ENCODE measurements at regions not wholly inside any gene's neighbourhood (a gene's known extent, or its start where the extent isn't known, plus 50 kb on each side); places are given as distances from the start of the nearest gene placed in this dataset.
"Not testable (repeated sequence)": the region's sequence is repeated elsewhere in the genome, so short reads cannot be mapped to it uniquely, and the experiment has no call there.

DNA sequence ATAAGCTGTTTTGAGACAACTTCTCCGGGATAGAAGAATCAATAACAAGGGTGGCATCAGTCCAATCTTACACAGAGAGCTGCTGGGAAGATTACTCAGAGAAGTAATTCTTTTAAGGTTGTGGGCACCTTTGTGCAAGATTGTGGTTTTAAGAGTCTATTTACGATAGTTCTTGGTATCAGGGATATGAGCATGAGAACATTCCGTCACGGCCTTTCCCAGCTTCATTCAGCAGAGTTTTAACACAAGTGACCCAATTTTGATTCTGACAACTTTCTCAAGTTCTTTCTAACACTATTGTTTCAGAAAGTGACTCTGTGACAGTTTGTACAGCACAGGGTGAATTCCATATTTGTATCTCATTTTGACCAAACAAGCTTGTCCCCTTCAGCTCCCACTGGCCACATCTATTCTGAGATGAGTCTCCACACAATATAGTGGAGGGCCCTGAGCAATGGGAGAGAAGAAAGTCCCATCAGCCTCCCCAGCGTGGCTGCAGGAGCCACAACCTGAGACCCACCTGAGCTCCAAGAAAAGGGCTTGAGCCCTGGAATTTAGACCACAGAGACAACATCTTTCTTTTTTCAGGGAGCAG lies 869.2 kb downstream of the TMEM121 start:
- DNase-seq (ENCODE audit: low read depth, low spot score) = peak; percentile 72
- peak overlapping the region; percentile 30 for H3K4me3 ChIP-seq (ENCODE audit: low read length)

DNA sequence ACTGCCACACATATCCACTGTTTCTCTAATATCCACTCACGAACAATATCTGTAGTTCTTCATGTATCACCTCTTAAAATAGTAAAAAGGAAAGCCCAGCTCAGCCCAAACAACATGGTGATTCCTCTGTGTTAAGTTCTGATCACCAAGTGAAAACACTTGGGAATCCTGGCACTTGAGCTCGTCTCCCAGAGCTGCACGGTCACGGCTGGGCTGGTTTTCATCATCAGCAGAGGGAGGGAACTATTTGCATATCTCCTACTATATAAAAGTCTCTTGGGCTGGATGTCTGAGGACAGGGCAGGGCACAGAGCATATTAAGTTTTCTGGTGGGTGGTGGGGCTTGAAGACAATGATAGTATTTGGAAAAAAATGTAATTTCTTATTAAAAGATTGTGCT lies 870.6 kb downstream of the TMEM121 start:
- no peak for DNase-seq (ENCODE audit: low read depth, low spot score)
- H3K4me3 ChIP-seq (ENCODE audit: low read length) = peak overlapping the region; percentile 57

DNA sequence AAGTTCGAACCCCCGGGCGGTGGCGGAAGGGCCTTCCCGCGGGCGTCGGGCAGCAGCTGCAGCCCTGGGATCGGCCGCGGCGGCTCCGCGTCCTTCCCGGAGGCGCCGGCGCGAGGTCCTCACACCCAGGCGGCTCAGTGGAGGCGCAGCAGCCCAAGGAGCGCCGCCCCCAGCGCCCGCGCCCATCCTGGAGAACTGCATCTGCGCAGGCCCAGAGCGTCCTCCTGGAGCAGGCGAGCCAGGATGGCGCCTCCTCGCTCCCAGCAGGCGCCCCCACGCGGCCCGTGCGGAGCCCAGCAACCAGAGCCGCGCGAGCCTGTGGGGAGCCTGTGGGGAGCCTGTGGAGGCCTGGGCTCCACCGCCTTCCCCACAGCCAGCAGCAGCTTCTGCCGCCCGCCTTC lies 872.5 kb downstream of the TMEM121 start:
- peak; percentile 59 for DNase-seq (ENCODE audit: low read depth, low spot score)
- H3K4me3 ChIP-seq (ENCODE audit: low read length) = peak overlapping the region; percentile 57

DNA sequence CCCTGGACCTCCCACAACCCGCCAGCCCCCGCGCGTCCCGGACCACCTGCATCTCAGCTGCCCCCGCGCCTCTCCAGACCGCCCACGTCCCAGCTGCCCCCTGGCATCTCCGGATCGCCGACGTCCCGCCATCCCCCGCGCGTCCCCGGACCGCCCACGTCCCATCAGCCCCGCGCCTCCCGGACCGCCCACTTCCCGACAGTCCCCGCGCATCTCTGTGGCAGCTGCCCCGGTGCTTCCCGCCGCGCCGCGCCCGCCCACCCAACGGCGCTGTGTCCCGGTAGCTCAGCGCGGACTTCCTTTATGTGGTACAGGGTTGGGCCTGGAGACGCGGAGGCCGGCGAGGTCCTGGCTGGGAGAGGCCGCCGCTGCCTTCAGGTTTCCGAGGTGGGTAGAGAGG lies 874.9 kb downstream of the TMEM121 start:
- H3K4me3 ChIP-seq (ENCODE audit: low read length); DNase-seq (ENCODE audit: low read depth, low spot score): not testable (repeated sequence)

DNA sequence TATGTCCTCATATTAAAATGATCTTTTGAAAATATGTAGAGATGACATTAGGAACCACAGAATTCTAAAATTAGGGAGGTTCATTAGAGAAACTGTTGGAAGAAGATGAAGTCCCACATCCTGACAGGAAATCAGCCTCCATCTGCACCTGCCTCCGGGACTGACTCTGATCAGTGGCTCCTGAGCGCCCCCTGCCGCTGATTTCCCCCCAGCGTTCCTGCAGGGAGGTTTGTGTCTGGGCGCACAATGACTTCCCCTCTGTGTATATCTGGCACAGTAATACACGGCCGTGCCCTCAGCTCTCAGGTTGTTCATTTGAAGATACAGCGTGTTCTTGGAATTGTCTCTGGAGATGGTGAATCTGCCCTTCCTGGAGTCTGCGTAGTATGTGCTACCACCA lies 883.8 kb downstream of the TMEM121 start:
- not testable (repeated sequence) for H3K4me3 ChIP-seq (ENCODE audit: low read length); DNase-seq (ENCODE audit: low read depth, low spot score)

DNA sequence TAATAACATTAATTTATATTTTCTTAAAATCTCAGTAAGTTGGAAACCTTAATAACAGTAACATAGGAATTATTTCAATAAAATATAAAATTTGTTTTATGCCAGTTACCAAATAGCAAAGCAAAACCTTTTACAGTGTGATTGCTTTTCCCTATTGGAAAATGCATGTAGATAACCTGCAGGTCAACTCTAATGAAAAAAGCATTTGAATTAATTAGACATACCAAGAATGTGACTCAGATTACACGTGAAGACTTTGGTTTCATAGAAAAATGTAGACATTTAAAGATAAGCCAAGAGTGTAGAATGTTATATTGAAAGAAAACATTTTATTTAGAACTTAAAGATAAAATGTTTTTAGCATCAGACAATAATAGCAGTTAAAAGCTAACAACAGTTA lies 888.1 kb downstream of the TMEM121 start:
- no peak overlapping the region for H3K4me3 ChIP-seq (ENCODE audit: low read length)
- DNase-seq (ENCODE audit: low read depth, low spot score) = no peak

DNA sequence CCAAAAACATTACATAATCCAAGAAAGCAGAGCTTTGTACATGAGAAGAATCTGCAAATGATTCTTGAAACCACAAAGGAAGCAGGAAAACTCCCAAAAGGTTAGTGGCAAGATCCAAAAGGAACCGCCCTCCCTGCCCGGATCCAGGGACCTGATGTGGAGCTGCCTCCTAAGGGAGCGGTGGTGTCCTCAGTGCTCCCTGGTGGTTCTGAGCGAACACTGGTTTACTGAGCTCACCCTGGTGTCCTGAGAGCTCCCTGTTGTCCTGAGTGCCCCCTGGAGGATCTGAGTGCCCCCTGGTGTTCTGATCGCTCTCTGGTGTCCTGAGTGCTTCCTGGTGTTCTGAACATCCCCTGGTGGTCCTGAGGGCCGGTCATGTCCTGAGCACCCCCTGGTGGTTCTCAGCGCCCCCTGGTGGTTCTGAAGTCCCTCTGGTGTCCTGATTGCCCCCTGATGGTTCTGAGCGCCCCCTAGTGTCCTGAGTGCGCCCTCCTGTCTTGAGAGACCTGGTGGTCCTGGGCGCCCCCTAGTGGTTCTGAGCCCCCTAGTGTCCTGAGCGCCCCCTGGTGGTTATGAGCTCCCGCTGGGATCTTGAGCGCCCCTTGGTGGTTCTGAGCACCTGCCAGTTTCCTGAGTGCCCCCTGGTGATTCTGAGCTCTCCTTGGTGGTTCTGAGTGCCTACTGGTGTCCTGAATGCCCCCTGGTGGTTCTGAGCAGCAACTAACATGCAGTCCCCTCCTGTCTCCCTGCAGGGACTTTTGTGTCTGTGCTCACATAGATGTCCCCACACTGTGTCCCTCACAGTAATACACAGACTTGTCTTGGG lies 891.1 kb downstream of the TMEM121 start:
- peak; percentile 74 for DNase-seq (ENCODE audit: low read depth, low spot score)
- no peak overlapping the region for H3K4me3 ChIP-seq (ENCODE audit: low read length)

DNA sequence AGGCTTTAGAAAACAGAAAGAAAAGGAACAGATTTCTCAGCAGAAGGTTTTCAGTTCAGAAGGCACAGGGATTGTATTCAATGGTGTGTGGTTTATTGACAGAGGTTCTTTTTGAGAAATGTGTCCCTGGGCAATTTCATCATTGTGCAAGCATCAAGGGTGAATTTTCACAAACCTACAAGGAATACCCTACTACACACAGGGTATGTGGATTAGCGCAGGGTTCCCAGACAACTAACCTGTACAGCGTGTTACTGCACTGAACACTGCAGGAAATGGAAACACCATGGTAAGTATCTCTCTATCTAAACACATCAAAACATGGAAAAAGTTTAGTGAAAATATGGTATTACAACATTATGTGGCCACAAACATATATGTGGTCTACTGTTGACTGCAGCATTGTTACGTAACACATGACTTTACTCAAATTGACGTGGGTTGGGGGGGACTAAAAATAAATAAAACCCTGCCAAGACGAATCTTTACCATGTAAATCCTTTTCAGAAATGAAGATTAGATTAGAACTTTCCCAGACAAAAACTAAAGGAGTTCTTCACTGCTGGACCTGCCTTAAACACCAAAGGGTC lies 893.1 kb downstream of the TMEM121 start:
- DNase-seq (ENCODE audit: low read depth, low spot score) = no peak
- no peak overlapping the region for H3K4me3 ChIP-seq (ENCODE audit: low read length)

DNA sequence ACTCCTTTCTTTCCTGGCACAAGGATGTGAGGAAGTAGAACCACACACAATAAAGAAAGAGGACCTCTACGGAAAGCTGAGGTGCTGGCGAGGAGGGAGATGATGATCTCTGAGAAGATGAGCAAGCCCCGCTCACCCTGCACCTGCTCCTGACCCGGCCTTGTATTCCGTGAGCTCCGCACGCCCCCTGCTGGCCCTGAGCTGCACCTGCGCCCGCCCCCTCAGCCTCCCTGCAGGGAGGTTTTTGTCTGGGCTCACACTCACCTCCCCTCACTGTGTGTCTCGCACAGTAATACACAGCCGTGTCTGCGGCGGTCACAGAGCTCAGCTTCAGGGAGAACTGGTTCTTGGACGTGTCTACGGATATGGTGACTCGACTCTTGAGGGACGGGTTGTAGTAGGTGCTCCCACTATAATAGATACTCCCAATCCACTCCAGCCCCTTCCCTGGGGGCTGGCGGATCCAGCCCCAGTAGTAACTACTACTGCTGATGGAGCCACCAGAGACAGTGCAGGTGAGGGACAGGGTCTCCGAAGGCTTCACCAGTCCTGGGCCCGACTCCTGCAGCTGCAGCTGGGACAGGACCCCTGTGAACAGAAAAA lies 895.1 kb downstream of the TMEM121 start:
- H3K4me3 ChIP-seq (ENCODE audit: low read length); DNase-seq (ENCODE audit: low read depth, low spot score): not testable (repeated sequence)

DNA sequence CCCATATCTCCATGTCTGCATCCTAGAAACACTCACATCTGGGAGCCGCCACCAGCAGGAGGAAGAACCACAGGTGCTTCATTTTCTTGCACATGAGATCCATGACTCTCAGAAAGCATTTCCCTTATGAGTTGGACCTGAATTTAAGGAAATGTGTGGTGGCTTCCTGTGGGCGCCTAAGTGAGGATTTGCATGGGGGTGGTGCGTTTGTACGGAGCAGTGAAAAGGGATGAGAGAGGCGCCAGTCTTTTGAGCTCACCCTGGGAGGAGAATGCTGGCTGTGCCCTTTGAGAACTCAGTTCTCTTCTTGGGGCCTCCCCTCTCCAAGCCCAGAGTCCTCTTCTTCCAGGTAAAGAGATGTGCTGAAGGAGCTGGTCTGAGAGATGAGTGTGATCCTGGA lies 895.7 kb downstream of the TMEM121 start:
- no peak overlapping the region for H3K4me3 ChIP-seq (ENCODE audit: low read length)

DNA sequence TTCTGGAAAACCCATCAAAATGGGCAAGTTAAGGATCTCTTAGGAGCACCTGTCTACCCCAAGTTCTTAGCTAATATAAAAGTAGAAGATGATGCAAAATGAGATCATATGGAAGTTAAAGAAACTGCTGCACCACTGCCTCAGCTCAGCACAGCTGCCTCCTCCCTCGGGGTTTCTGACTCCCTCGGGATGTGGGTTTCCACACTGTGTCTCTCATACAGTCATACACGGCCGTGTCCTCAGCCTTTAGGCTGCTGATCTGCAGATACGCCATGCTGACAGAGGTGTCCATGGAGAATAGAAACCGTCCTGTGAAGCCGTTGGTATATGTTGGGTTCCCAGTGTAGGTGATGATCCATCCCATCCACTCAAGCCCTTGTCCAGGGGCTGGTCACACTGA lies 898.8 kb downstream of the TMEM121 start:
- DNase-seq (ENCODE audit: low read depth, low spot score); H3K4me3 ChIP-seq (ENCODE audit: low read length): not testable (repeated sequence)

More for the DNA sequence above, 895.7 kb downstream of the TMEM121 start:
- DNase-seq (ENCODE audit: low read depth, low spot score) = no peak

DNA sequence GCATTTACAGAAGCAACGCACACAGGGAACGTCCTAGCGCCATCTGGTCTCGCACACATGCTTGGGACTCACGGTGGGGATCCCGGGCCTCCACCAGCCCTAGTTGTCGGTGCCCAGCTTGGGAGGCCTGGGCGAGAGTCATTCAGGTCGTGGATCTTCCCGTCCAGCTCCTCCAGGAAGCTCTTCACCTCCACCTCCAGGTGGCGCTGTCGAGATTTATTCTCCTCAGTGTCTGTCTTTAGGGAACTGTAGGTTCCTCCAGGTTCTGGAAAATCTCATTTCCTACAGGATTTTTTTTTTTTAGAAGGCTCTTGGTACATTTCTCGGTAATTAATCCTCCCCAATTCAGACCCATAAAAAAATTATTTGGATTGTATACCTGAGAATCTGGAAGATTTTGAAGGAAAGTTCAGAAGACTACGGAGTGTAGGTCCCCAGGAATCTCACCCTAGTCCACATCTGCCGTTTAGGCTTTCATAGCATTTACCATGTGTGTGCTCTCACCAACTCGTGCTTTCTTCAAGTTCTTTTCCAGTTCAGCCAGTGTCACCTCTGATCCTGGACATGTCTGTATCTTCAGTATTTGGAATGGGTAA lies 910.0 kb downstream of the TMEM121 start:
- peak; percentile 39 for DNase-seq (ENCODE audit: low read depth, low spot score)
- no peak overlapping the region for H3K4me3 ChIP-seq (ENCODE audit: low read length)

DNA sequence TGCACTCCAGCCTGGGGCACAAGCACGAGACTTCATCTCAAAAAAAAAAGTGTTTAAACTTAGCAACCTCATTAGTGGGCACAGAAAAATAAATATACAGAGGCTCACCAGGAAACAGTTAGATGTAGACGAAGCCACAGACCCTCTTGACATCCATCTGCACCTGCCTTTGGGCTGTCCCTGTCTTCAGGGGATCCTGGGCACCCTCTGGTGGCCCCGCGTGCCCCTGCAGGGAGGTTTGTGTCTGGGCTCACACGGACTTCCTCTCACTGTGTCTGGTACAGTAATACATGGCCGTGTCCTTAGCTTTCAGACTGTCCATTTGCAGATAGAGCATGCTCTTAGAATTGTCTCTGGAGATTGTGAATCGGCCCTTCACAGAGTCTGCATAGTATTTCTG lies 916.5 kb downstream of the TMEM121 start:
- DNase-seq (ENCODE audit: low read depth, low spot score) = peak; percentile 77
- no peak overlapping the region for H3K4me3 ChIP-seq (ENCODE audit: low read length)

DNA sequence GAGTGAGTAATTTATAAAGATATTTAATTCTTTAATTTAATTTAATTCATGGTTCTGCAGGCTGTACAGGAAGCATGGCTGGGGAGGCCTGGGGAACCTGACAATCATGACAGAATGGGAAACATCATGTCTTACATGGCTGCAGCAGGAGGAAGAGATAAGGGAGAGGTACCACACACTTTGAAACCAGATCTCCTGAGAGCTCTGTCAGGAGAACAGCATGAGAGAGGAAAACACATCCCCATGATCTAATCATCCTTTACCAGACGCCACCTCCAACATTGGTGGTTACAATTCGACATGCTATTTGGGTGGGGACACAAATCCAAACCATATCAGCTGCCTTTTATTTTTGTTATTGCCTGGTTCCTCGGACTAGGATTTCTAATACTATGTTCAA lies 928.6 kb downstream of the TMEM121 start:
- DNase-seq (ENCODE audit: low read depth, low spot score) = peak; percentile 42
- H3K4me3 ChIP-seq (ENCODE audit: low read length) = no peak overlapping the region

DNA sequence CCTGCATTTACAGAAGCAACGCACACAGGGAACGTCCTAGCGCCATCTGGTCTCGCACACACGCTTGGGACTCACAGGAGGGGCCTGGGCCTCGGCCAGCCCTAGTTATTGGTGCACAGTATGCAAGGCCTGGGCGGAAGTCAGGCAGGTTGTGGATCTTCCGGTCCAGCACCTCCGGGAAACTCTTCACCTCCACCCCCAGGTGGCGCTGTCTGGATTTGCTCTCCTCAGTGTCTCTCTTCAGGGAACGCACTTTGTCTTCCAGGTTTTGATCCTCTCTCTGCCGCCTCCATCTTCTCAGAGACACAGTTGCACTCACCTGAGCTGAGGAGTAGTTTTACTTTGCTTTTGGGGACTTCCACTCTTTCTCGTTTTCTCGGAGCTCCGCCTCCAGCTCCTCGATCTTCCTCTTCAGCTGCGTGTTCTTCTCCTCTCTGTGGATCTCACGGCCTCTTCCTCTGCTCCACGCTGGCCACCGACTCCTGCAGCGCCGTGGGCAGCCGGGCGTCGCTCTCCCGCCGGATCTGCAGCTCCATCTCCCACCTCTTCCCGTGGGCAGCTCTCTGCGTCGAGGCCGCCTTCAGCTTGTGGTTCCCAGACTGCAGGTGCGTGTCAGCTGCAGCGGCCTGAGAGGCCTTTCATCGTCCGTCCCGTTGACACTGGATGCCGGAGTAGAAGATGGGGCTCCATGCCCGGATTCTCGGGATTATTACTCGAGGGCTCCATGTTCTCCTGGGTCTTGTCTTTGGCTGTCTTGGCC lies 933.8 kb downstream of the TMEM121 start:
- DNase-seq (ENCODE audit: low read depth, low spot score) = no peak
- H3K4me3 ChIP-seq (ENCODE audit: low read length) = no peak overlapping the region

DNA sequence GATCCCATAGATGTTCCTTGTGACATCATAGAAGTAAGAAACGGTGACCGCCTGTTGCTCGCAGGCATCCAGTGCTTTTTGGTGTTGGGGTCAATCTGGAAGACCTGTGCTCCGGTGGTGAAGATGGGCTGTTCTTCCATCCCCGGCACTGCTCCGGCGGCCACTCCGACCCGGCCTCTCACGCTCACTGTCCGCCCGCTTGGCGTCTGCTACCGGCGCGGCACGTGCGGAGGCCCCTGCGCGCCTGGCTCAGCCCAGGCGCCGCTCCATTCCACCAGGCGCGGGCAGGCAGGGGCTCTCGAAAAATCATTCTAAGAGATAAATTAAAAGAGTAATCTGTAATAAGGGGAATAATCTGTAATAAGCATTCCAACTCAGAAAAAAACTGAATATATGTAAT lies 934.5 kb downstream of the TMEM121 start:
- H3K4me3 ChIP-seq (ENCODE audit: low read length) = no peak overlapping the region
- no peak for DNase-seq (ENCODE audit: low read depth, low spot score)

DNA sequence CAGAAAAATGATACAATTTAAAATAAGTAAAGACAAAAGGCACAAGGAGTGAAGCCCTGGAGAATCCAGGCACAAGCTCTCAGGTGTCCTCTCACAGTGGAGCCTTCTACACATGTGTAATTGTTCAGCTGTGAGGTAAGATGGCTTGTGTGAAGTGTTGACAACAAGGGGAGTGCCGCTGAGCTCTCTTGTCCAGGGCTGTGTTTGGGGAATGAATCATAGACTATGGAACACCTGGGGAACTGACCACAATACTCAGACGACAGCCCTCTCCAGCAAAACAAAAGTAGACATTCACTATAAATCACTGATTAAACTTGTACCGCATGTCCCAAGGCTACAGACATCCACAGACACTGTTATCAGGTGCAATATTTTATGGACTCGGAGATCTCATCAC lies 940.1 kb downstream of the TMEM121 start:
- DNase-seq (ENCODE audit: low read depth, low spot score); H3K4me3 ChIP-seq (ENCODE audit: low read length): not testable (repeated sequence)

DNA sequence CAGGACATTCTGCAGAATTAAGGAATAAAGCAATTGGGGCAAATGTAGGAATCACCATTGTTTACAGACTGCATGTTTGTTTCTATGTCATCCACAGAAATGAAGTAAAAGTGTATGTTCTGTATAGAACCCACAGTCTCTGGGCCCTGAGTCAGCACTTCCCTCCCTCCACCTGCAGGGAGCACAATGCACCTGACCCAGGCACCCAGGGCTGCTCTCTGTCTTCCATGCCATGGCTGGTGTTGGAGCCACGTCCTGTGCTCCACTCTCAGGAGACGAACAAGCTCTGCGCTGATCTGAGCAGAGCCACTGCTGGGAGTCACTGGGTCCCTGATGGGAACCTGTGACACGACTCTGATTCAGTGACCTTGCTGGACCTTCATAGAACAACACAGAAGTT lies 942.5 kb downstream of the TMEM121 start:
- not testable (repeated sequence) for H3K4me3 ChIP-seq (ENCODE audit: low read length); DNase-seq (ENCODE audit: low read depth, low spot score)

DNA sequence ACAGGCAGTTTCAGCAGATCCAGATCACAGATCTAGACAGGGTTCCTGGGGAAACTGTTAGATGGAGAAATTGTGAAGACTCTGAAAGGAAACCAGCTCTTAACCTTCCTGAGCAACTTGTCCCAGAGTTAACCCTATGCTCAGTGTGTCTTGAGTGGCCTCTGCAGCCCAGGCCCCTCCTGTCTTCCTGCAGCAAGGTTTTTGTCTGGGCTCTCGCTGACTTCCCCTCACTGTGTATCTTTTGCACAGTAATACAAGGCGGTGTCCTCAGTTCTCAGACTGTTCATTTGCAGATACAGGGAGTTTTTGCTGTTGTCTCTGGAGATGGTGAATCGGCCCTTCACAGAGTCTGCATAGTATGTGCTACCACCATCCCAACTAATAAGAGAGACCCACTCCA lies 943.6 kb downstream of the TMEM121 start:
- peak; percentile 62 for DNase-seq (ENCODE audit: low read depth, low spot score)

More for the DNA sequence above, 943.6 kb downstream of the TMEM121 start:
- not testable (repeated sequence) for H3K4me3 ChIP-seq (ENCODE audit: low read length)

All from Jurkat, Clone E6-1 (cell line).